AG09309 (cell line): ENCODE measurements at regions not wholly inside any gene's neighbourhood (a gene's known extent, or its start where the extent isn't known, plus 50 kb on each side); places are given as distances from the start of the nearest gene placed in this dataset.

Experiments used
- DNase-seq: peaks from one replicate; pipeline ENCODE4 v3.0.0-alpha.2; 2010; ENCODE audit warnings: low read depth
- H3K4me3 ChIP-seq: 2 replicates; pipeline ENCODE4 v1.5.1; 2011; ENCODE audit warnings: mild to moderate bottlenecking, low read depth, low read length, moderate library complexity; ENCODE audit not compliant: control insufficient read depth
- CTCF ChIP-seq: IDR thresholded peaks from 2 replicates; pipeline ENCODE4 v1.5.1; 2011; ENCODE audit warnings: mild to moderate bottlenecking, low read depth, low read length, inconsistent platforms; ENCODE audit not compliant: insufficient read depth, control insufficient read depth; ENCODE audit errors: missing control alignments

DNA sequence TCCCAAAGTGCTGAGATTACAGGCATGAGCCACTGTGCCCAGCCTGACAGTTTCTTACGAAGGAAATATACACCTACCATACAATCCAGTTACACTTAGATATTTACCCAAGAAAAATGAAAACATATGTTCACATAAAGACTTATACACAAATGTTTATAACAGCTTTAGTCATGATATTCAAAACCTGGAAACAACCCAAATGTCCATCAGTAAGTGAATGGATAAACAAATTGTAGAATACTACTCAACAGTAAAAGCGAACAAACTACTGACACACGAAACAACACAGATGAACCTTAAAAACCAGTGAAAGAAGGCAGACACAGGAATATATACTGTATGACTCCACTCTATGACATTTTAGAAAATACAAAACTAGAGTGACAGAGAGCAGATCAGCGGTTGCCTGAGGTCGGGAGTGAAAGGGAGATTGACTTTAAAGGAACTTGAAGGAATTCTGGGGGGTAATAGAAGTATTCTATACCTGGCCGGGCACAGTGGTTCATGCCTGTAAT, 83.6 kb downstream of the SPRING1 start:
- TF ChIP-seq CTCF, result no peak
- DNase-seq, result no peak
- no peak overlapping the region for H3K4me3 ChIP-seq

GRCh38 chr12:116651089-116651488, 86.8 kb downstream of the SPRING1 start:
- H3K4me3 ChIP-seq, result no peak overlapping the region
- TF ChIP-seq CTCF, result no peak
- no peak for DNase-seq

GRCh38 chr12:116650585-116651087, 87.2 kb downstream of the SPRING1 start:
- no peak for TF ChIP-seq CTCF
- DNase-seq, result no peak

DNA sequence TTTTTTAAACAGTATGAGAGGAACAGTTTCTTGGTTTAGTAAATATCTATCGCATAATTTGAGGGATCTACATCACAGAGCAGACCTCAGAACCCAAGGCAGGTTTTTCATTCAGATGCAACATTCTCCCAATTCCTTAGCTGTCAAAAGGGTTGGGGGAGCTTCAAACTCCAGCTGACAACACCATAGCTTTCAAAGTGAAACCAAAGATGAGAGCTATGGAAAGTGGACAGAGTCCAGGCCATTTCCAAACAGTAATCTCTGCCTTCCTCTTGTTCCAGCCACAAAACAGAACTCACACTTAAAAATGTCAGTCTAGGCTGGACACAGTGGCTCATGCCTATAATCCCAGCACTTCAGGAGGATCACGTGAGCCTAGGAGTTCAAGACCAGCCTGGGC, 87.8 kb downstream of the SPRING1 start:
- no peak for DNase-seq
- TF ChIP-seq CTCF, result no peak
- H3K4me3 ChIP-seq, result no peak overlapping the region

More at GRCh38 chr12:116650585-116651087, 87.2 kb downstream of the SPRING1 start:
- no peak overlapping the region for H3K4me3 ChIP-seq

GRCh38 chr12:116647813-116648212, 88.6 kb downstream of the MAP1LC3B2 start:
- no peak for DNase-seq
- H3K4me3 ChIP-seq, result no peak overlapping the region
- no peak for TF ChIP-seq CTCF

DNA sequence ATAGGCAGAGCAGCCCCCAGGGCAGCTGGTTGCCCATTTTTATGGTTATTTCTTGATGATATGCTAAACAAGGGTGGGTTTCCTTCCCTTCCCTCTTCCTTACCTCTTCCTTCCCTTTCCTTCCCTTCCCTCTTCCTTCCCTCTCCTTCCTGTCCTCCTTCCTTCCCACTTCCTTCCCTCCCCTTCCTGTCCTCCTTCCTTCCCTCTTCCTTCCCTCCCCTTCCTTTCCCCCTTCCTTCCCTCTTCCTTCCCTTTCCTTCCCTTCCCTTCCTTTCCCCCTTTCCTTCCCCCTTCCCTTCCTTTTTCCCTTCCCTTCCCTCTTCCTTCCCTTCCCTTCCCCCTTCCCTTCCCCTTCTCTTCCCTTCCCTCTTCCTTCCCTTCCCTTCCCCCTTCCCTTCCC, 87.7 kb downstream of the MAP1LC3B2 start:
- DNase-seq, result no peak
- no peak overlapping the region for H3K4me3 ChIP-seq
- no peak for TF ChIP-seq CTCF

DNA sequence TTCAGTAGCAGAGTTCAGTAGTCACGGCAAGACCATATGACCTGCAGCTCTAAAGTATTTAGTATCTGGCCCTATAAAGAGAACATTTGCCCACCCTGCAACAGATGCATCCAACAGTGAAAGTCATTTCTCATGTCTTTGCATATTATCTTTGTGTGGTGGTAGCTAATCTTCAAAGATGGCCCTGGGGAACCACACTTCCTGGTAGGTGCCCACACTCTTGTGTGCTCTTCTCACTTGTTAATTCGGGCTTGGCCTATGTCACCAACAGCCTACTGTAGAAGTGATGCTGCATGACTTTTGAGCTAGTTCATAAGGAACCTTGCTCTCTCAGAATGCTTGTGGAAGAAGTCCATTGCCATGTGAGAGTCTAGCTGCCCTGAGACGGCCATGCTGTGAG, 85.6 kb downstream of the MAP1LC3B2 start:
- no peak for TF ChIP-seq CTCF
- H3K4me3 ChIP-seq, result no peak overlapping the region
- DNase-seq, result no peak
